Pulmonary artery endothelial cell (primary cell): ENCODE measurements at regions not wholly inside any gene's neighbourhood (a gene's known extent, or its start where the extent isn't known, plus 50 kb on each side); places are given as distances from the start of the nearest gene placed in this dataset.

Experiments used
- DNase-seq: peaks from one replicate; pipeline ENCODE4 v3.0.0-alpha.2; 2011; ENCODE audit warnings: low read depth, low spot score

DNA sequence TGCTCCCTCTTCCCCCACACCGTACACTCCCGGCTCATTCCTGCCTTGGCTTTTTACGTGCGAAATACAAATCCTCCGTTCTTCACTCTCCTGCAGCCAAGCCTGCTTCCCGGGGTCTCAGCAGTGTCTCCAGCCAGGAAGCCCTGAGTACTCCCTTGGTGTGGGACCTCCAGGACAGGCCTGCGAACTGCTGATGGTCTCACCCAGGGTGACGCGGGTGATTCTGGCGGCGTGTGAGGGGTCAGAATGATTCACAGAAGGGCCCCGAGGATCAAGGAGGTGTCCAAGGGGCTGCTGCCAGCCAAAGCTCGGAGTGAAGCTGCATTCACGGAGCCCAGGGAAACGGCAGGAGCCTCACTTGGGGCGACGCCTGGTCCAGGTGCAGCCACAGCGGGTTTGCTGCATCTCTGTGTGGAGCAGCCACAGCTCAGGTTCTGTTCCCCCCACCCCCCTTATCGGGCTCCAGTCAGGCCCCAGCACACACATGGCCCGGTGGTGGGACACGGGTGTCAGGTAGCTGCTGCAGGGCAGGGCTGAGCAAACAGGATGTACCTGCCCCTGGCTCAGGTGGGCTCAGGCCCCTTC lies 337.7 kb upstream of the MYT1L start:
- no peak for DNase-seq

DNA sequence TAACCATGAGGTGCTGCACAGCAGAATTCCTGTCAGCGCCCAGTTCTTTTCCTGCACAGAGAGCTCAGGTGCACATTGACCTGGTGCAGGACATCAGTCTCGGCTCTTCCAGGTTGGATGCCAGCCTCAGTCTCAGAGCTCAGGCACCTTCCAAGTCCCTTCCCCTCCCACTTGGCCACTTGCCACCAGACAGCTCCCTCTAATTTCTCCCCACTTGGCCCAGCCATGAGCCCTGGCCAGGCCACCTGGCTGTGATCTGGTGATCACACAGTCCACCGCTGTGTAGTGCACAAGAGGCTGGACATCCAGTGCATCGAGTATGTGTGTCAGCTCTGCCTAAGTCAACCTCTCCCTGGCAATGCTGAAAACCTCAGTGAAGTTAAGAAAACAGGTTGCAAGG lies 336.6 kb upstream of the MYT1L start:
- no peak for DNase-seq

DNA sequence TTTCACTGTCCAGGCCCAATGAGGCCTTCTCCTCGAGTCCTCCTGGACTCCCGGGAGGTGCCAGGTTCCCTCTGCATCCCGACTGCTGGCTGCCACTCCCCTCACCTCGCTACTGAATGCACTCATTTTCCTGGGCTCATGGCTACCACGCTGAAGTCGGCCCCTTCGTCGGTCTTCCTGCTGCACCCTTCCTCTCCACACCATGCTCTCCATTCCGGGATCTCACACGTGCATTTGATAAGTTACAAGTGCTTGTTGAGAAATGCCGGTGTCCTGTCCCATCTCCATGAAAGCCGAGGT lies 334.7 kb upstream of the MYT1L start:
- DNase-seq: no peak

DNA sequence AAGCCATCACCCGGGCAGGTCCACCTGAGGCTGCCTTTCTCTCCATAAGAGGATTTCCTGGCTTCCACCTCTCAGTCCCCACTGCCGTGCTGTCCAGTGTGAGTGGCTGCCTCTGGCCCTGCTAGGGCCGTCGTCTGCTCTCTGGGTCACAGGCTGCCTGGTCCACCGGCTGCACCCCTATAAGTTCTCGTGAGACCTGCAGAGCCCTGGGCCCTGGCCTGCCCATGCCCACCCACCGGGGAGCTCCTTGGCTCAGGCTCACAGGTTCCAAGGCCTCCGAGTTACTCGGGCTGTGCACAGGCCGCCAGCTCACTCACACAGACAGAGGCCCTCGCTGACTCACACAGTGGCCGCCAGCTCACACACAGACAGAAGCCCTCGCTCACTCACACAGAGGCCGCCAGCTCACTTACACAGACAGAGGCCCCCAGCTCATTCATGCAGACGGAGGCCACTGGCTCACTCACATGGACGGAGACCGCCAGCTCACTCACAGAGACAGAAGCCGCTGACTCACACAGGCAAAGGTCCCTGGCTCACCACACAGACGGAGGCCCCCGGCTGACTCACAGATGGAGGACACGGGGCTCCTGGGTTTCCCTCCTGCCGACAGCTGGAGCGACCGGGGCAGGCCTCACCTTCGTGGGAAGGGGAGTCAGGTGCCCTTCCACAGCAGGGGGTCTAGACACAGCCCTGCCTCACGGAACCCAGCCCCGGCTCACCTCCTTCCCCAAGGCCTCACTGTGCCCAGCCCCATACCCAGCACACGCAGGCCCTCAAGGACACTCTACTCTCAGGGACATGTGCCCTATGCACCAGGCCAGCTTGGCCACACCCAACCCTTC lies 334.1 kb upstream of the MYT1L start:
- no peak for DNase-seq

DNA sequence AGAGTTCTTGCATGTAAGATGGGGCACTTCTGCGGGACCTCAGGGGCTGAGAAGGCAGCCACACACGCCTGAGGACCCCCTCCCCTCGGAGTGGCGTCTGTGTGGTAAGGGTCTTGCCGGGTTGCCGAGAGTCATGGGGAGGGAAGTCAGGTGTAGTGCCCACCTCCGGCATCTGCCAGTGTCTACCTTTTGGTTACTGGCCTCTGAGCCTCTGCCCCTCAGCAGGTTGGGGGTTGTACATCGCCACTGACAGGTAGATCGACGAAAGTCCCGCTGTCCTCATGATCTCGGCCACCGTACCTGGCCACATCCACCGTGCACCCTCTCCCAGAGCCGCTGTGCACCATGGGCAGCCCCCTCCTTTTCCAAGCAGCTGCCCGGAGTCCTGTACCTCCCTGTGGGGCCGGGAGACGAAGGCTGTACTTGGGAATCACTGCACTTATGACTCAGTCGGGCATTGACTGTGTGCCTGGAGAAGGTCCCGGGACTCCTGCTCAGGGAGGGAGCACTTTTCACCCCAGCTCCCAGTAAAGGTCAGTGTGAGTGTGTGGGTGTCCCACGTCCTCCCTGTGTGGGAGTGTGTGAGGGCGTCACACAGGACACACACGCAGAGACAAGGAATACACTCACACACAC lies 332.4 kb upstream of the MYT1L start:
- DNase-seq: no peak

DNA sequence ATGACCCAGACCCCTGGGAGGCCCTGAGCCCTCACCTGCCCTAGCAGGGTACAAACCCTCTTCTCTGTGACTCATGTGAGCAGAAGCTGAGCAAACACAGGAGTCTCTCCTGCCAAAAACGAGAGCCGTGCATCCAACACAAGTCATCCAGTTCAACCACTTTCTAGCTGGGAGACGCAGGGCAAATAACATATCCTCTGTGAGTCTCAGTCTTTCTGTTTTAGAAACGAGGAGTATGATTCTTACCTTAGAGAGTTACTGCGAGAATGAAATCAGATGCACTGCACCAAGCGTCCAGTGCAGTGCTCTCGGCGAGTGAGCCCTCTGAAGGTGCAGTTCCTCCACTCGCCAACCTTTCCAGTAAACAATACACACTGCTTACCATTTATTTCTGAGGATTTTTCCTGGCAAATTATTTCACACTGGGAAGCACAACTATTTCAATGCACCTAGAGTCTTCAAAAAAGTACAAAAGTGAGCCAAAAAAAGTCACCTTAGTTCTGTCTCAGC lies 331.8 kb upstream of the MYT1L start:
- DNase-seq: no peak

DNA sequence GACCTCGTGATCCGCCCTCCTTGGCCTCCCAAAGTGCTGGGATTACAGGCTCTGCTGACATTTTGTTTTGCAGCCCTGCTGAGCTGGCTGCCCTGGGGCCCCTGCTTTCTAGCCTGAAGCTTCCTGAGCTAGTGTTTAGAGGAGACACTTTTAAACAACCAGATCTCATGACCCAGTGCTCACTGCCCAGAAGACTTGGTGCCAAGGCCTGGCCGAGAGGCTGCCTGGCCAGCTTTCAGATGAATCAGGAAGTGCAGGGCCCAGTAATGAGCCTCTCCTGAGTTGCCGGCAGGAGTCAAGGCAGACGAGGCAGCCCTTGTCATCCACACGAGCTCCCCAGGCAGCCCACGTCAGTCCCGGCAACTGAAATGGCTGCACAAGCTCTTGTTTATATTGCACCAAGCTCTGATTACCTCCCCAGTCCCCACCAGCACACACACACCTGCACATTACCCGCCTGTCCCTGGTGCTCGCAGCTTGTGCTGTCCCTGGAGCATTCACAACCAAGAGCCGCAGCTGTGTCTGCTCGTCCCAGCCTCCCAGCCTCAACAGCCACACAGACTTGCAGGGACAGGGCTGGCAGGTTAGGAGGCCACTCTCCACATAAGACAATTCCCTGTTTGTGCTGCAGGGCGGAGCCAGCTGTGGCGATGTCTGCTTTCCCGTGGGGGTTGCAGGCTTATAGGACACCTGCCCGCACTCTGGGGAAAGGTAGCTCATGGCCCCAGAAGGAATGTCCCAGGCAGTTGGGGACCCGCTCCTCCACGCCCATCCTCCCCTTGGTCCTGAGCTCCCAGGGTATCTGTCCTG lies 331.2 kb upstream of the MYT1L start:
- DNase-seq: no peak

DNA sequence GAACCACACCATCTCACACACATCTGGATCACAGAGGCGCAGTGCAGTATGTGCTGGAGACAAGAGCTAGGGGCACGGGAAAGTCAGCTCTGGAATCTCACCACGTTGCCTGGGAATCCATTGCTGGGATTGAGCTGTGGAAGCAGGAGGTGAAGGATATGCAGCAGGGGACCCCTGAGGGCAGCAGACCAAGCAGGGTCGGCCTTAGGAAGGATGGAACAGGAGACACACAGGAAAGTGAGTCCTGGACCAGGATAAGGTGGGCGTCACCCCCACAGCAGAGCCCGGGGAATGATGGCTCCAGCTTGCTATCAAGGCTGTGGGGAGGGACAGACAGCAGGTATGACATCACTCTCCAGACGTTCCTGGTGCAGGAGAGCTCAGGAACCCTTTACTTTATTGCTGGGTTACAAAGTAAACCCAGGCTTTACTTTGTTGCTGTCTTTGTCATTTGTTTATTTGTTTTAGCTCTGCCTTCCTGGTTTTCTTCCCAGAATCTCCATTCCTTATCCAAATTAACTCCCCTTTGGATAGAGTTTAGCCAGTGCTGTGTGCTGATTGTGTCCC lies 329.8 kb upstream of the MYT1L start:
- no peak for DNase-seq

DNA sequence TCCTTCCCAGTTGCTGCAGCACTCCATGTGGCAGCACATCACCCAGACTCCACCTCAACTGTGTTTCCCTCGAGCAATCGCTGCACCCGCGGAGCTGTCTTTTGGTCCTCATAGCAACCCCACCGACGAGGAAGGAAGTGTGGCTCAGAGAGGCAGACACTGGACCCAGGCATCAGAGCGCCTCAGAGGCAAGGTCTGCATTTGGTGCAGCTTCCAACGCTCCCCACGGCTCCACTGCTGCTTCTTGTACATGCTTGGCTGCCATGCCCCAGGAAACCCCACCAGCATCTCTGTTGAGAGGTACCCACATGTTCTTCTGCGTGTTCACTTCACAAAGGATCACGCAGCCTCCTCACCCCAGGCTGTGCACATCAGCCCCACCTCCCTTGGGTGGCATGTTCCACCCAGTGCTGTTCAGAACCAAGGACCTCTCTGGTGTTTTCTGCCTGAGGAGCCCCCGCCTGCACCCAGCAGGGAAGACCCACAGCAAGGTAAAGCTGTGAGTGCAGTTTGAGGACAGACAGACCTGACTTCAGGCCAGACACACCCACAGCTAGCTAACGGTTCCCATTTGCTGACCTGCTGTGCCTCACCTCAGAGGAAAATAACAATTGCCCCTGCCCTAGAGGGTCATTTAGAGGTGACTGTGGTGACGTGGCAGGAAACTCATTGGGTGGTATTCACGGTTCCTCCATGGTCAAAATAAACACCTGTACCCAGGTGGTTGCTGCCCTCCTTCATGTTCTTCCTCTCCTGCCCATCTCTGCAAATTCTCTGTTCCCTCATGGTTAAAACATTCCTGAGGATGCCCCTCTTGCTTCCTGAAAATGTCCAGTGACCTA lies 326.3 kb upstream of the MYT1L start:
- DNase-seq: no peak

DNA sequence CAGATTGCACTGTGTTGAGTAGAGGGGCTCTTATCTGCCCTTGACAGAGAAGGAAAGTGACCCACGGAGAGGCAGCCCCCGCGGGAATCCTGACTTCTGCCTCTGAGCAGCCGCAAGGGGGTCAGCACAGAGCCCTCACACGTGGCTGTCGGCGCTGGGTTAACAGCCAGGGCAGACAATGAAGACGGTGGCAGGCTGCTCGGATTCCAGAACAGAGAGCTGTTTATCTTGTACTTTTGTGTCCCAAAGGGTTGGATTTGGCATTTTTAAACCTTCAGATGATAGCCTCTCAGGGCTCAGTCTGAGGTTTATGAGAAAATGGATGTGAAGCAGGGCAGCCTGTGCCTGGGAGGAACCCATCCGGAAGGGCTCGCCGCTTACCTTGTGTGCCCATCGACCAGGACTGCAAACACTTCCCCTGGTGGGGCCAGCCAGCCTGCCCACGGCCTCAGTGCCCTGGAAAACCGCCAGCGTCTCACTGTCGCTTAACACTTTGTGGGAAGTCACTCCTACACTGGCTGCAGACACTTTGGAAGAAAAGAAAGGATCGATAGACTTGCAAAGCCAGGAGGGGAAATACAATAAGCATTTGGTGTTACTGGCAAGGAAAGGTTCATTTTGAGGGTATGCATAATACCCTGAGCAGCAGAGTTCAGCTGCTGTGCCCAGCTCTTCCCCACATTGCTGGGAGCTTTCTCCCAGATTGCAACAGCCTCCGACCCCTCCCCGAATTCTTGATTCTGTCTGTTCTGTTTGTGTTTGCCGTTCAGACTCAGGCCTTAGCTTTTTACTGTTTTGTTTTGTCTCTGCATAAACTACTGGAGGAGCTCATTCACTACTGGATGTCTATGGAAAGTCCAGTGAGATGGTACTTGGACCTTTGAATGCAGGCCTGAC lies 325.3 kb upstream of the MYT1L start:
- DNase-seq: no peak

DNA sequence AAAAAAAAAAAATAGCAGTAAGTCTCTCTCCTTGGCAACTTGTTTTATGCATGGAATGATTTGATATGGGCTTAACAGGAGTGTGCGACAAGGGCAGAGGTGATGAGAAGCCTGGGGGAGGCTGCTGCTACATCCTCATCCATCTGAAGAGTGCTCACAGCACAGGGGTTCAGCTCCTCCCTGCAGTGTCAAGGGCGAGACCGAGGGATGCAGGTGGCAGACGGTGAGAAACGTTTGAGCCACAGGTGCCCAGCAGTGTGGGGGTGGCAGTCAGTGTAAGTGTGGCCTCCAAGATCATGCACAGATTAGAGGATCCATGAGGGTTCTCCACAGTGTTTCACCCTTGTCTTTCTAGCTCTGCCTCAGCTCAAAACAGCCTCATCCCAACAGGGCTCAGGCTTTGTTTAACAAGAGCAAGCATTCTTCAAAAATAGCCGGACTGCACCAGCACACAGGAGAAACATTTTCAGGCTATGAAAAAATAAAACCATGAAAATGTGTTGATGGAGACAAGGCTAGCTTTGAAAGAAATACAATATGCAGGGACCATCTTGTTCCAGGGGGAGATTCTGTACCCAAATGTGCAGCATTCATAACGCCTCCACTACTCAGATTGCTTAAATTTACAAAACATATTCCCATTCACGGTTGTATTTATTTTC lies 324.5 kb upstream of the MYT1L start:
- DNase-seq: no peak

DNA sequence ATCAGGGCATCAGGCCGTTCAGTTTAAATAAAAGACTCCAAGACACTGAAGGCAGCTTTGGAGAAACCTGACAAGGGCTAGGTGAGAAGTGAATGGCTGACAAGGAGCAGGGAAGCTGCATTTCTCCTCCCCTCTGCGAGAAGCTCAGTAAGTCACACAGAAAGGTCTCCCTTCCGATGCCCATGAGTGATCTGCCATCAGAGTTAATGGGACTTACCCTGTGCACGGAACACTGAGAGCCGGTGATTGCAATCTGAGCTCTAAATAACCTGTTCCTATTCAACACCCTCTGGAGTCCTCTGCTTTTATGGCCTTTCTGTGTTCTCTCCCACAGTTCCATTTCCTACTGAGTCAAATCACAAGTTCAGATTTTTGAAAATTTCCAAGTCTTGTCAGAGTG lies 322.2 kb upstream of the MYT1L start:
- no peak for DNase-seq

DNA sequence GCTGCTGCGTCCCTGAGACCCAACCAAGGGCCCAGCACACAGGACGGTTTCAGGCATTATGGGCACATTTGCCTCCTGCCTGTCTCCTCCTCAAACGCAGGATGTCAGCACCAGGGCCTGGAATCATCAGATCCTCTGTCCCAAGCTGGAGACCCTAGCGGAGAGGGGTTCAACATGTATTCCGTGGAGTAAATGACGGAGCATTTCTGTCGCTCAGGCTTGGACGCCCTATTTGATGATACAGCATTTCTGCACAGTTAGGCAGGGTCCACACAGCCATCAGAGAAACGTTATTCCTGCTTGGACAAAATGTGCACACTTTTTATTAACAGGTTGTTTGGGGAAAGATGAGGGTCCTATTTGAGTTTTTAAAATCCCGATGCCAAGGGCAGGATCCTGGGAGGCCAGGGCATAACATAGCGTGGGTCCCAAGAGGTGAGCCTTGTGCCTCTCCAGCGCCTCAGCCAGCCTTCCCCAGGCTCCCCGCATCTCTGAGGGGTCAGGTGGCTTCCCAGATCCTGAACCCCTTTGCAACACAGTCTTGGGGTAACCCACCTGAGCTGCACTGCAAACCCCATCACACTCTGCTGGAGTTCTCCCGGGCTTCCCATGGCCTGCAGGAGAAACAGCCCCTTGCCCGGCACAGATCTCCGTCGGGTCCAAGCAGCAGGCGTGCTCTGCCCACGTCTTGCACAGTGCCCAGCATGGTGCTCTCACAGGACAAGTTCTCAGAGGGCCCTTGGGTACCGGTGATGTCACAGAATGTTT lies 319.7 kb upstream of the MYT1L start:
- DNase-seq: no peak

DNA sequence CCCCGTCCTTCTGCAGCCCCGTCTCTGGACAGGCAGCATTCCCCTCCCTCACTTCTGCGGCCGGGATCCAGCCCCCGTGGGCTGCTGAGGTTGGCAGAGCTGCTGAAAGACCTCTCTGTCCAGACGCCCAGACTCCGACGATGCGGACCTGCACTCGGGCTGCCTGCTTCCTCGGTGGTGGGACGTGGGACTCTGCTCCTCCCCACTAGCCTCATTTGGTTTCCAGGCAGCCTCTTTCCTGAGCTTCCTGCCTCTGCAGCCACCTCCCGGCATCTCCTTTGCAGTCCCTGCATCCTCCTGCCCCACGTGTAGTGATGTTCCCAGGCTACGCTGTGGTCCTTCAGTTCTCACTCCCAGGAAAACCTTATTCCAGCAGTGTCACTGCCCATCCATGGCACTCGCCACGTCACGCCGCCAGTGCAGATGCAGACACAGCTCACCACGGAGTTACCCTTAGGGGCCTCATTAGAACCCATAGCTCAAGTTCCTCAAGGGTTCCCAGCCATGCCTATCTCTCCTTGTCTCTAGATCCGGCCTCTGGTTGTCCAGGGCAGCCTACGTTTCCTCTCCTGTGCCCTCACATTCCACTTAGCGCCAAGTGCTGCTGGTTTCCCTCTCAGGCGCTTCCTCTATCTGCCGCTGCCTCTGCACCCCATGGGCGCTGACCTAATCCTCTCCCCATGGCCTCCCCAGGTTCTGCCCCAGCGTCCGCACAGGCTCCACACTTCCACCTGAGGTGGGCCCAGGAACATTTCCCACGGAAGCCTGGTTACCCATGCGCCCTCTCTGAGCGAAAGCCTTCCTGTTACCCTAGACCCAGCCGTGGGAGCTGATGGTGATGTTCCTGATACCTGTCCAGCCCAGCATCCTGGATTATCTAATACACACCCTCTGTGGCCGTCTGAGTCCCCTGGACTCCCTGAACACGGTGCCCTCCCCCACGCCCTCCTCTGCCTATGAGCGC lies 318.3 kb upstream of the MYT1L start:
- no peak for DNase-seq

DNA sequence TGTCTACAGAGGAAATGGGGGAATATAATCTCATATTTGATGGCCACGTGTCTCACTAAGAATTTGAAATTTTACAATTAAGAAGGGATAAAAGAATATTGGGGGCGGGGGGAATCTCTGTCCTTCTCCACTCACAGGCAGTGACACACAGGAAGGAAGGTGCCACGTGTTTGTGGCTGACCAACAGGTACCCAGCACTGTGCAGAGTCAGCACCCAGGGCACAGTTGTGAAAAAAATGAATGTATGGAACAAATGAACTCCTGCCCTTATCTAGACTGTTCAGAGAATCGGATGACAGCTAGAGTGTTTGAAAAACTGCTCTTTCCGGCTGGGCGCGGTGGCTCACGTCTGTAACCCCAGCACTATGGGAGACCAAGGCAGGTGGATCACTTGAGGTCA lies 317.0 kb upstream of the MYT1L start:
- DNase-seq: no peak

DNA sequence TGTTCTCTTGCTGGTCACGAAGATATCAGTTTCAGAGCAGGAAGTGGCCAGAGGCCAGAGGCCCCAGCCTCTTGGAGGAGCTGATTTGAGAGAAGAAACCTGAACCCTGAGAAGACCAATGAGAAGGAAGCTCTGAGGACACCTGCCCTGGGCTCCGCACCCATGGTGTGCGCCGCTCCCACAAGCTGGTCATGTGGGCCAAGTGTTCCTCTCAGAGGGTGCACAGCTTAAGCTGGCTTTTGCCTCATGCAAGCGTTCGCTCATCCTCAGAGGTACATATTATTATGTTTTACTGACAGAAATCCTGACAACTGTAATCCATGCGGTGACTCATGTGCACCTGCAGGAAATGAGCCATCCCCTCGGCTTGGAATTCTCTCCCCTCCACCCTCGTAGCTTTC lies 316.1 kb upstream of the MYT1L start:
- no peak for DNase-seq

DNA sequence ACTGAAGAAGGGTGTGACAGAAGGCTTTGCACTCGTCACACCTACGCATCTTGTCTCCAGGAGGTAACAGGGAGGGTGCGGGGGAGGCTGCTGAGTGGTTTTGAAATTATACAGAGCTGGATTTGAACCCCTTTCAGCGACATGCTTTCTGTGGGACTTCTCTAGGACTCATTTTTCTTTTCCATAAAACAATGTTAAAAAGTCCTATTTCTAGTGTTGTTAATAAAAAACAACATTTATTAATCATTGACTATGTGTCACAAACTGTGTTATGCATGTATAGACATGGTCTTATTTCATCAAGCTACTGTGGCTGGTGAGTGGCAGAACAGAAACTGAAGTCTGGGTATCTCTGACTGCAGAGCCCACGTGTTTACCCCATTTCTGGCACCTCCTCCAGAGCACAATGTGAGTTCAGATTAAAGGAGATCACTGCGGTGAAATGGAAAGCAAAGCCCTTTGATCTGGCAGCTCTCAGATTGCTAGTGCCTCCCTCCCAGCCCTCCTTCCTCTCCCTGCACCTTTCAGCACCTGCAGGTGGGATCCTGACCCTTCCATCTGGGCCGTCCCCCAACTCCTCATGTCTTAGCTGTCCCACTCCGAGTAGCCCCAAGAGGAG lies 315.5 kb upstream of the MYT1L start:
- no peak for DNase-seq
